Endothelial cell of umbilical vein (primary cell): ENCODE measurements at regions not wholly inside any gene's neighbourhood (a gene's known extent, or its start where the extent isn't known, plus 50 kb on each side); places are given as distances from the start of the nearest gene placed in this dataset.

Experiments used
- BruUV-seq: library from RNA; stranded (reverse); fragments of 400-500 nt; replicated peaks from 2 replicates; lab custom pipeline; 2021; lab: Mats Ljungman, UMichigan
- CTCF ChIA-PET: fragments of 300-600, 350-600 bp; sonication (Branson Sonifier 250); formaldehyde crosslinking; loops from one replicate; lab custom pipeline; 2021; ENCODE audit warnings: antibody characterized with exemption, inconsistent platforms; lab: Charles Lee
- POLR2A ChIA-PET: fragments of 300-600, 350-600 bp; sonication (Branson Sonifier 250); formaldehyde crosslinking; loops from one replicate; lab custom pipeline; 2021; ENCODE audit warnings: antibody characterized with exemption, inconsistent platforms; lab: Charles Lee
- DNase-seq: peaks from one replicate; pipeline ENCODE4 v3.0.0-alpha.2; 2011; ENCODE audit warnings: low read depth, low spot score
- FAIRE-seq: peaks from 2 replicates; lab custom pipeline; 2011; peaks lifted over from hg19 to GRCh38; lab: Jason Lieb, UNC
- H2AFZ ChIP-seq: 2 replicates; pipeline ENCODE4 v1.6.0; 2012; ENCODE audit warnings: low read depth, low read length, control low read depth, inconsistent platforms
- H3K27ac ChIP-seq: 2 replicates; pipeline ENCODE4 v1.5.1; 2011; ENCODE audit warnings: low read depth, mild to moderate bottlenecking, control low read depth, low read length, moderate library complexity; ENCODE audit not compliant: insufficient read depth
- H3K27me3 ChIP-seq, 2 experiments: 2 replicates each; pipeline versions ENCODE4 v1.6.0 to v1.6.1; 2011; ENCODE audit warnings: low read length in 2 of 2, mixed read lengths in 1 of 2; ENCODE audit not compliant: control insufficient read depth in 2 of 2, insufficient read depth in 2 of 2
- H3K36me3 ChIP-seq, 2 experiments: 2 replicates in 1 of 2; 3 replicates in 1 of 2; pipeline ENCODE4 v1.5.1; 2011; ENCODE audit warnings: low read length in 2 of 2, mild to moderate bottlenecking in 1 of 2, moderate library complexity in 1 of 2; ENCODE audit not compliant: control insufficient read depth in 2 of 2, insufficient read depth in 2 of 2; ENCODE audit errors: extremely low read depth in 1 of 2
- H3K4me1 ChIP-seq: 3 replicates; pipeline ENCODE4 v1.5.1; 2011; ENCODE audit warnings: mild to moderate bottlenecking, low read length; ENCODE audit not compliant: control insufficient read depth, insufficient read depth; ENCODE audit errors: extremely low read depth
- H3K4me2 ChIP-seq: 2 replicates; pipeline ENCODE4 v1.6.1; 2011; ENCODE audit warnings: low read length, control low read depth, mixed read lengths; ENCODE audit not compliant: insufficient read depth
- H3K4me3 ChIP-seq, 3 experiments: fragments of 200-600 bp in 1 of 3; sonication (generic), shearing (Covaris generic) in 1 of 3; replicated peaks in 1 of 3; 2 replicates each; pipeline ENCODE4 v1.5.1; 2011 to 2016; ENCODE audit warnings: control low read depth in 3 of 3, low read length in 3 of 3, mild to moderate bottlenecking in 2 of 3, inconsistent platforms in 1 of 3, low read depth in 1 of 3, moderate library complexity in 1 of 3; ENCODE audit not compliant: insufficient read depth in 1 of 3
- H3K79me2 ChIP-seq: 2 replicates; pipeline ENCODE4 v1.6.0; 2012; ENCODE audit warnings: low read length, inconsistent platforms; ENCODE audit not compliant: control insufficient read depth, insufficient read depth
- H3K9ac ChIP-seq: replicated peaks from 2 replicates; pipeline ENCODE3; 2011; ENCODE audit warnings: low read length, control low read depth; ENCODE audit not compliant: insufficient read depth; ENCODE audit errors: extremely low read depth
- H3K9me1 ChIP-seq: replicated peaks from 3 replicates; pipeline ENCODE4 v1.6.0; 2011; ENCODE audit warnings: mild to moderate bottlenecking, low read length; ENCODE audit not compliant: control insufficient read depth, insufficient read depth; ENCODE audit errors: extremely low read depth
- H3K9me3 ChIP-seq: replicated peaks from 2 replicates; pipeline ENCODE4 v1.5.1; 2012; ENCODE audit warnings: low read length, inconsistent platforms; ENCODE audit not compliant: control insufficient read depth, insufficient read depth
- H4K20me1 ChIP-seq: replicated peaks from 2 replicates; pipeline ENCODE3; 2011; ENCODE audit warnings: mild to moderate bottlenecking, low read length; ENCODE audit not compliant: control insufficient read depth, insufficient read depth; ENCODE audit errors: extremely low read depth
- CTCF ChIP-seq, 2 donors: IDR thresholded peaks; 1 replicate in 1 of 2; 2 replicates in 1 of 2; pipeline ENCODE4 v1.5.1; 2011; ENCODE audit warnings: low read length in 2 of 2, mild to moderate bottlenecking in 2 of 2, moderate library complexity in 2 of 2, control low read depth in 1 of 2, inconsistent platforms in 1 of 2, low read depth in 1 of 2; ENCODE audit not compliant: insufficient read depth in 1 of 2; ENCODE audit errors: extremely low read depth in 1 of 2
- EZH2 ChIP-seq: IDR thresholded peaks from 2 replicates; pipeline ENCODE4 v1.6.1; 2012; ENCODE audit warnings: borderline replicate concordance, low read depth, mild to moderate bottlenecking, moderate library complexity, low read length, inconsistent platforms; ENCODE audit not compliant: severe bottlenecking
- FOS ChIP-seq: IDR thresholded peaks from 2 replicates; pipeline ENCODE4 v1.6.1; 2011; ENCODE audit warnings: mild to moderate bottlenecking, low read length, moderate library complexity, borderline replicate concordance; ENCODE audit not compliant: insufficient read depth
- GATA2 ChIP-seq: IDR thresholded peaks from 2 replicates; pipeline ENCODE4 v1.7.0; 2011; ENCODE audit warnings: low read depth, mild to moderate bottlenecking, moderate library complexity, mixed read lengths, low read length; ENCODE audit not compliant: insufficient read length, insufficient read depth
- JUN ChIP-seq: IDR thresholded peaks from 2 replicates; pipeline ENCODE4 v1.6.1; 2011; ENCODE audit warnings: borderline replicate concordance, low read depth; ENCODE audit not compliant: insufficient read length, insufficient read depth
- MAX ChIP-seq: IDR thresholded peaks from 2 replicates; pipeline ENCODE4 v1.6.1; 2011; ENCODE audit not compliant: insufficient read depth, insufficient read length
- MYC ChIP-seq: IDR thresholded peaks from one replicate; pipeline ENCODE4 v1.6.1; 2011; ENCODE audit warnings: mild to moderate bottlenecking, low read depth, low read length
- POLR2A ChIP-seq: IDR thresholded peaks from 2 replicates; pipeline ENCODE4 v1.6.1; 2012; ENCODE audit warnings: low read depth, mild to moderate bottlenecking, control low read depth, low read length
- POLR2AphosphoS5 ChIP-seq: IDR thresholded peaks from 2 replicates; pipeline ENCODE4 v1.6.1; 2012; ENCODE audit warnings: low read depth, mild to moderate bottlenecking, control low read depth, low read length, moderate library complexity; ENCODE audit not compliant: insufficient read depth
- dilution Hi-C: fragments of 300-500 bp; cut with MboI; formaldehyde crosslinking; loops from one replicate; pipeline ENCODE4 v1.15.0; 2019; ENCODE audit warnings: low sequenced_read_pairs; ENCODE audit not compliant: extremely low pct_ligation_motif_present
- intact Hi-C: fragments of 100-400 bp; cut with micrococcal nuclease; formaldehyde crosslinking; loops from one replicate; pipeline ENCODE4 v1.10.0; 2022

- Histone ChIP-seq H4K20me1 (no peaks in the 10 kb centered on the region), H3K4me2 (no peak overlapping the region), H3K9ac (no peak overlapping the region), H3K79me2 (no peaks in the 10 kb centered on the region), H3K9me3 (no peaks in the 10 kb centered on the region), H2AFZ (no peak overlapping the region), H3K4me1 (no peaks in the 10 kb centered on the region), H3K27me3 (peaks cover 6 to 8% of the 10 kb centered on the region in 2 experiments), H3K36me3 (no peaks in the 10 kb centered on the region), H3K4me3 (no peak overlapping the region), H3K9me1 (no peaks in the 10 kb centered on the region), H3K27ac (no peak overlapping the region)
- BruUV-seq: no TSS peak
- no peak for DNase-seq
- intact Hi-C loops: no loop called here
- ChIA-PET CTCF (no interaction called here), POLR2A (no interaction called here)
- dilution Hi-C loops: no loop called here
- TF ChIP-seq JUN (no peak), MYC (no peak)
- FAIRE-seq: no peak
Measured at GRCh38 chr1:184186167-184186566, 134.6 kb downstream of the TSEN15 start.

- Histone ChIP-seq H2AFZ (no peak overlapping the region), H3K4me3 (no peak overlapping the region), H3K9me1 (no peaks in the 10 kb centered on the region), H3K9me3 (no peaks in the 10 kb centered on the region), H3K36me3 (no peaks in the 10 kb centered on the region), H3K27me3 (peaks cover 7 to 9% of the 10 kb centered on the region in 2 experiments), H3K4me2 (no peak overlapping the region), H3K9ac (no peak overlapping the region), H3K79me2 (no peaks in the 10 kb centered on the region), H3K27ac (no peak overlapping the region), H3K4me1 (no peaks in the 10 kb centered on the region), H4K20me1 (no peaks in the 10 kb centered on the region)
- FAIRE-seq: no peak
- dilution Hi-C loops (no loop called here), intact Hi-C loops (no loop called here)
- ChIA-PET POLR2A (no interaction called here), CTCF (interaction anchor here (0.8 kb wide), 1 partner anchor 13 kb away, joined by 3 read pairs; no protein-coding TSS in a partner anchor)
- DNase-seq: no peak
- no TSS peak for BruUV-seq
- TF ChIP-seq POLR2AphosphoS5: no peak
- no peak for TF ChIP-seq POLR2A
- TF ChIP-seq EZH2: no peak
- TF ChIP-seq MAX: no peak
- TF ChIP-seq FOS: no peak
- no peak for TF ChIP-seq JUN
- no peak for TF ChIP-seq CTCF (IDR thresholded peaks at IDR 0.05; ENCODE audit: extremely low read depth in 1 of 2, insufficient read depth in 1 of 2, low read depth in 1 of 2, low read length in 2 of 2)
- no peak for TF ChIP-seq MYC
- TF ChIP-seq GATA2: no peak
Measured at GRCh38 chr1:184187097-184187496, 135.6 kb downstream of the TSEN15 start.
